GM21381 (cell line): ENCODE measurements at regions not wholly inside any gene's neighbourhood (a gene's known extent, or its start where the extent isn't known, plus 50 kb on each side); places are given as distances from the start of the nearest gene placed in this dataset.
"Not testable (repeated sequence)": the region's sequence is repeated elsewhere in the genome, so short reads cannot be mapped to it uniquely, and the experiment has no call there.

Experiments
- ATAC-seq: cut with Tn5 transposase; IDR thresholded peaks from one replicate; pipeline ENCODE4 v1.9.1; 2021; ENCODE audit warnings: mild to moderate bottlenecking, moderate library complexity; ENCODE audit not compliant: unreplicated experiment

DNA sequence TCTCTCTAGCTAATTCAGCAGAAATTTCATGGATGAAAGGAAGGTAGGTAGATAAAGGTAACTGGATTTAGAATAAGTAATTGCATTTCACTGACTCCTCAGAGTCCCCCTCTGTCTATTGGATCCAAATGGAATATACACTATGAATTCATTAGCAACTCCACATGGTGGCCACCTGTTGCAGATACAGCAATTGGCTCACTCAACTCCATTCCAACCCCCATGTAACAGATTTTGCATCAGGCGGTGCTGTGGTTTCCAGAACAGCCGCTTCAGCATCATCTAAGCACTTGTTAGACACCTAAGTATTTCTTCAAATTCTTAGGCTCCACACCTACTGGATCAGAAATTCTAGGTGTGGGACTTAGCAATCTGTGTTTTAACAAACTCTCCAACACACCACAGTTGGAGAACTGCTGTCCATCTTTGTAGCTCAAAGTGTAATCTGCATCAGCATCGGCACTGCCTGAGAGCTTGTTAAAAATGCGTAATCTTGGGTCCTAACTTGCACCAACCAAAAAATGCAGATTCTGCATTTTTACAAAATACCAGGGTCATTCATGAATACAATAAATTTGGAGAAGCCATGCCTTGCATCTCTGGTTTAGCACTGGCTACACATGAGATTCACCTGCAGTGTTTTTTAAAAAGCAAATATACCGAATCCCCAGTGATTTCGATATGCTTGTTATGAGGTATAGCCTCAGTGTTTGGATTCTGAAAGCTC is 413.8 kb upstream of the CD180 start:
- no peak for ATAC-seq

DNA sequence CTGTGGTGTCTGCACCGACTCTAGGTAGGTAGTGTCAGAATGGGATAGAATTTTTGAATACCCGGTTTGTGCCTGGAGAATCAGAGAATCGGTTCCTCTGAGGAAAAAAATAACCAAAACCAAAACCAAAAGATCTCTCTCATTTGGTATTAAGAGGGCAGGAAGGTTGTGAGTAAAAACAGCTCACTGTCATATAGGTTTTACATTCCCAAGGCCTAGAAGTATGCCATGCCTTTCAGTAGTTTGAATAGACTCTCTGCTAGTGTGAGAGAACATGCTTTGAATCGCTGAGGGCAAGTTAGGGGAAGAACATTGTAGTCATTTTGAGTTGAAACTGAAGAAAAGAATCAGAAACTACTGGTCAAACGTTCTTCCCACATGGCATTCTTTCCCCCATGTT is 411.4 kb upstream of the CD180 start:
- ATAC-seq: no peak

DNA sequence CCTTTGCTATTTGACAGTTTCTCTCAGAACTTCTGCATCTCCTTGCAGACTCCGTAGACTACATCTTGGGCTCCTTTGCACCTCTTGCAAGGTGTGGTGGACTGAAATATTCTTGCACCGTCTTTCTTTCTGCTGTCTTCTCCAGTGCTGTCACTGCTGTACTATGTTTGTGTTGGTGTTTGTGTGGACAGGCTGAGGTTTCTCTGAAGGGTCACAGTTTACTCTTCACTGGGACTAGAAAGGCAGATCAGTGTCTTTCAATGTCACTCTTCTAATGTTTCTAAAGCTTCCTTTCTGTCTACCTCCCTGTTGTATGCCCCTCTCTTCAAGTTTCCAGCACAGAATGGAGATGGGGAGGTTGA is 410.0 kb upstream of the CD180 start:
- ATAC-seq: no peak

DNA sequence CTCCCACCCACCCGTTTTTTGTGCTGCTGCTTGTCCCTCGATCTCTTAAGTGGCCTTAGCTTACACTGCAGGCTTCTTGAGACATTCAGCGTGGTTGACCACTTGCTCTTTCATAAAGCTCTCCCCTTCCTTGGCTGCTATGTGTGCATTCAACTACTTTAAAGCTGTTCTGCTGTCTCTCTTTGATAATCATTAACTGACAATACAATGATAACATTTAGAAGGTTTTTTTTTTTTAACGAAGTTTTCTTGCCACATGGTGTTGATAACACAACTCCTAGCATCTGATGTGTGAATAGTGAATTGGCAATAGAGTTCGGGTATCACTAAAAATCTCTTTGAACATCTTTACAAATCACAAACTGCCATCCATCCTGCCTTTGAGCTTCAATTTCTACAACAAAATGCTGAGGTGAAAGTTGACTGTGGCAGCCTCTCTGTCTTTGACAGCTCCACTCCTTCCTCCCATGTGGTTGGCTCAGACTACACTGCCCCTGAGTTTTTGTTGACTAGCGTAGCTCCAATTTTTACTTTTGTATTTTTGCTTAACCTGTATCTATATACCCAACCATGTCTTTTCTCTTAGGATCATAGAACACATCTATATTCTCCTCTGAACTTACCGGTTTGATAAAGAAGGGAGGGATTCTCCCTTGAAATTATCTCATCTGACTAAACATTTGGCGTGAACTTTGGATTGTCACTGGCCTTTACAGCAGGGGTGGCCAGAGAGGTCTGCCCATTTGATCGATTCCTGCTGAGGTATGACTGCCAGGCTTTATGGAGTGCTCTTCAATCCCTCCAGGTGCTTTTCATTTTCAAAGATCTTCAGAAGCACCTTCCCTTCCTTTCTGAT is 409.4 kb upstream of the CD180 start:
- no peak for ATAC-seq

DNA sequence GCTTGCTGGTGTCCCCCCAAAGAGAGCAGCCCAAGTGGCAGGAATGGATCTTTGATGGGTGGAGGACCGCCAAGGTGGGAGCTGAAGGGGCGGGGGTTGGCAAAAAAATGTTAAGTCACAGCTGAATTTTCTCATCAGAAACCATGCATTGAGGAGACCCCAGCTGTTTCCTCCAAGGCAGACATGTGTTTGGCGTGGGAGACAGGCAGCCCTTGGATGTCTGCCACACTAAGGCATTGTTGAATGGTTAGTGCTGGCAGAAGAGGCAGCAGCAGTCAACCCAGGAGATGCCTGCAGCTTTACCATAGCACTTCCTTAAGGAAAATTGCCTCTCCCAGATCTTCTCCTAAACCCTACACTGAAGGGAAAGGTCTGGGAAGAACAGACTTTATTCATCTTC is 394.9 kb upstream of the CD180 start:
- no peak for ATAC-seq

DNA sequence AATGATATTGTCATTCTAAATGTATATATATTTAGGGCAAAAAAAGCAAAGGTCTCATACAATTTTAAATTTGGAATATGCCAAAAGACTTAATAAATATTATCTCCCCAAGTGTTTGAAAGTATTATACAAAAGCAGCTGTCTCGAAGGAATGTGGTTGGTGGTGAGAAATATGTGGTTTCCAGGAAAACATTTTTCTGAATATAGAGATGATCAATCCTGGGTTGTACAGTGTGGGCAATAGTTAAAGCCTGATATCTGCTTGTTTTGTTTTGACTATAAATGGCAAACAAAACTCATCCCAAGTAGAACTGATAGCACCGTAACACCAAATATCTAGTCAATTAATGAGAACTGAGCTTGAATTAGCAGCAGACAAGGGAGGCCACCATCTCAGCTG is 391.8 kb upstream of the CD180 start:
- no peak for ATAC-seq

DNA sequence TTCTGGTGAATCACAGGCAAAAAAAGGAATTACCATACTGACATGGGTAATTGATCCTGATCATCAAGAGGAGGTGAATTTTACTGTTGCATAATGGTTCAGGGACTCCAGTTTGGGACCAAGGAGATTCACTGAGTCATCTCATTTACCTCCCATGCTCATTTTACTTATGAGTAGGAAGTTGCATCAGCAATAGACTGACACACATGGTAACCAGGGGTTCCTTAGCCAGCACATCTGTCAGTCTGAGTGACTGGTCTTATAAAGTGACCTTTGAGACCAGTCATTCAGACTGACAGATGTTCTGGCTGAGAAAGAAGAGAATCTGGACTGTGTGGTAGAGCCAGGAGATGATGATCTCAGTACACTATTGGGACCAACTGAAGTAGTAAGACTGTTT is 384.6 kb upstream of the CD180 start:
- no peak for ATAC-seq

DNA sequence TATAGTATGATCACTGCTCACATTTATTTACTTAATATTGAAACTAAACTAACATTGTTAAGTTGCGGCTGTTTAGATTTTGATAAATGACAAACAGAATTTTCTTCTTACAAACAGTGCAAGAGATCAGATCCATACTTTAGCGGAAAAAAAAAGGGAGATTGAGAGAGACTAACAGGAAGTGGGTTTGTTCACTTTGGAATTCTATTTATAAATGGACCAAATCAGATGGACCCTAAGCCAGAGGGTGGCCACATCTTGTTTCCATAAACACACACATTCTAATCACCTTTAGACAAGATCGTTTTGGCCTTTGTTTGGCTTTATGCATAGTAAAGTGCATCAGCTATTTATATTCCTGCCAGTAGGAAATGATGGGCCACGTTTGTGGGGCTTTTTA is 381.4 kb upstream of the CD180 start:
- no peak for ATAC-seq

DNA sequence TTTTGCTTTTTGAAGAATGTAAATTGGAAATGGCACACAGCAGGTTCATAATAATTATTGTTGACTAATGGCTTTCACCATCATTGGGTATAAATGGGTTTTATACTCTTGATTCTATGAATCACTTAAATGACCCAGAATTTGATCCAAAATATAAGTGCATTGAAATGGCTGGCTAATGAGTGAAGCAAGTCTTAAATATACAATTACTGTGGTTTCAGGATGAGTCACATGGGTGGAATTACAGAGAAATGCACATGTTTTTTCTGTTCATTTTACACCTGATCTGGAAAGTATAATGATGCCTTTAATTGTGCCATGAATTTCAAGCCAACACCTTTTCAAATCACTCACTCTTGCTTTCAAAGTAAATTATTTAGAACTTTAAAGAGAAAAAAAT is 380.8 kb upstream of the CD180 start:
- ATAC-seq: no peak

DNA sequence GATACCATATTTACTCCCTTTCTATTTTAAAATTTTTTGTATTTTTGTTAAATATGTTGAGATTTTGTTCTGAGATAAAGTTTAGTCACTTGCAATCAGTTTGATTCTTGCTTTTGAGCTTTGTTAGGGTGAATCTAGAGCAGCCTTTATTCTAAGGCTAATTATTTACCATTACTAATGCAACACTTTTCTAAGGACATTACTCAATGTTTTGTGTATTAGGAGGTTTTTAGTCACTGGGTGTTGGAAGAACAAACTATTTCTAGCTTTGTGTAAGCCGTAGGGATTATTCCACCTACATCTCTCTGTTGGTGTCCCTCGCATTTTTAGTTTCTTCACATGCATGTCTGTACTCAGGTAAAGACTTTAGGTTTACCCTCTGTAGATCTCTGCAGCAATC is 379.5 kb upstream of the CD180 start:
- no peak for ATAC-seq

DNA sequence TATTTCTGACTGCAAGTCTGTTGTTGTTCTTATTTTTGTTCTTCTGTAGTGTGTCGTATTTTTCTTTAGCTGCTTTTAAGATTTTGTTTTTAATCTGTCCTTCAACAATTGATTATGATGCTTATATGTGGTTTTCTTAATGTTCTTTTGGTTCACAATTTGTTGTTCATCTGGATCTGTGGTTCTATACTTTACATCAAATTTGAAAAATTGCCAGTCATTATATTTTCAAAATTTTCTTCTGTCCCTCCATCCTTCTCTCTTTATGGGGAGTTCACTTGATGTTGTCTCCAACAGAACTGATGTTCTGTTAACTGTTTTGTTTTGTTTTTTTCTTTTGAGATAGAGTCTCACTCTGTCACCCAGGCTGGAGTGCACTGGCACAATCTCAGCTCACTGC is 378.5 kb upstream of the CD180 start:
- no peak for ATAC-seq

DNA sequence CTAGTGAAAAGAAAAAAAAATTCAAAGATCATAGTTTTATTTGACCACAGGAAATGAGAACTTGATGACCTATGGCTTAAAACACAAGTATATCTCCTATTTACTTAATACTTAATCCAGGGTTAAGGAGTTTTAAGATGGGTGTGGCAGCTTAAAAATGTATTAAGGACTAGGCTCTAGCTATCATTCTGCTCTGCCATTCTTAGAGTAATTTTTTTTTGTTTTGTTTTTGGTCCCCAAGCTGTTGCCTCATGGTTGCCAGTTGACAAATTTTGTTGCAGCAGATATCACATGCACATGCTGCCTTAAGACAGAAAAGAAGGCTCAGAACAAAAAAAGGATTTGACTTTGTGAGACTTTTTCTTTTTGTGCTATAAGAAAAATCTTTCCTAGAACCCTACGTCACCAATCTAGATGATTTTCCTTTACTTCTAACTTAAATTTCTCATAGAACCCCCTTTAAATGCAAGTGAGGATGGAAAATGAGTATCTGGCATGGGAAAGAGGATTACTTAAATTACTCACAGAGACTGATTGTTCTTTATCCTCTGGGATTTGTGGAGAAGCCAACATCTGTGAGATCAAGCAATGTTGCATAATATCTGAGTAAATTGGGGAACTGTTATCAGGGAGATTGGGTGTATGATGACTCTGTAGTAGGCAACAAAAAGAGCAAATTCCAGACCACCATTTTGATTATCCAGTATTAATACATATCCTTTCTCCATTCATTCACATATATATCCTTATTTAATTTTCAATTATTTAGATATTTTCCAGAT is 364.7 kb upstream of the CD180 start:
- ATAC-seq: no peak

DNA sequence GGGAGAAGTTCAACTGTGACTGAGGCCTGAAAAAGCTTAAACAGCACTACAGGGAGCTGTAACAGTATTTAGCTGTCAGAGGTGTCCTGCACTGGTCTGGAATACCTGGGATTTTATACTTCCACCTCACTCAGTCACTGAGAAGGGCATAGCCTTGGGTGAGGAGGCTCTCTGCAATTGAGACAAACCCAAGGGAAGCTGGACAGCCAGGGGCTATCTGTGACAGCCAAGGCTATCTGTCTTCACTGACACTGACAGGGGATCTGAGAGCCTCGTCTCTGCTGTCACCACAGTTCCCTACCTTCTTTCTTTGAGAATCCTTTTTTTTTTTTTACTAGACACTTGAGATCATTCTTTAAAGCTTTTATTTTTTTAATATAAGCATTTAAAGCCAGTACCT is 356.2 kb upstream of the CD180 start:
- ATAC-seq: no peak

DNA sequence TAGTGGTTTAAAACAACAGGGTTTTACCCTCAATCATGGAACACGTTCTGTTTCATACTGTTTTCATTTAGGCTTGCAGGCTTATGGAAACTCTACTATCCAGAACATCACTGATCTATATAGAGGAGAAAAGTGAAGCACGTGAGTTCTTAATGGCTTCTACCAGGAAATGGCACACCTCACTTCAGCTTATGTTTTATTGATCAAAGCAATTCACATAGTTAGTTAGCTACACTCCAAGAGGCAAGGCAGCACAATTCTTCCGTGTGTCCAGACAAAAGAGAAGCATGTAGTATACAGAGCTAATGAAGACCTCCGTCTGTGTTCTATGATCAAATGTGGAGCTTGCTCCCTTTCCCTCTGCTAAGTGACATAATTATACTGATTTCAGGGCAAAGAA is 353.3 kb upstream of the CD180 start:
- ATAC-seq: no peak

DNA sequence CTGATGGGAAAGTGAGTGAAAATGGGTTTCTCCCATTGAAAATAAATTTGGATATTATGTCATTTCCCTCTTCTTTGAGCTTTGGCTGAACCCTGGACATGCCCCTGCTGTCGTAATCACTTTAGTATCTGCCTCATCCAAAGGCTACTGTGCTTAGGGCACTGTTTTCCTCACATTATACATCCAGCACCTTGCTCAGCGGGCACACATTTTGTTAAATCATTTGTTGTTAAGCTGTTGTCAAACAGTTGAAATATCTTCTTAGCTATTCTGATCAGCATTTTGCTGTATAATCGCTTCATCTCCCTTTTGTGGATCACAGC is 352.7 kb upstream of the CD180 start:
- ATAC-seq: no peak

DNA sequence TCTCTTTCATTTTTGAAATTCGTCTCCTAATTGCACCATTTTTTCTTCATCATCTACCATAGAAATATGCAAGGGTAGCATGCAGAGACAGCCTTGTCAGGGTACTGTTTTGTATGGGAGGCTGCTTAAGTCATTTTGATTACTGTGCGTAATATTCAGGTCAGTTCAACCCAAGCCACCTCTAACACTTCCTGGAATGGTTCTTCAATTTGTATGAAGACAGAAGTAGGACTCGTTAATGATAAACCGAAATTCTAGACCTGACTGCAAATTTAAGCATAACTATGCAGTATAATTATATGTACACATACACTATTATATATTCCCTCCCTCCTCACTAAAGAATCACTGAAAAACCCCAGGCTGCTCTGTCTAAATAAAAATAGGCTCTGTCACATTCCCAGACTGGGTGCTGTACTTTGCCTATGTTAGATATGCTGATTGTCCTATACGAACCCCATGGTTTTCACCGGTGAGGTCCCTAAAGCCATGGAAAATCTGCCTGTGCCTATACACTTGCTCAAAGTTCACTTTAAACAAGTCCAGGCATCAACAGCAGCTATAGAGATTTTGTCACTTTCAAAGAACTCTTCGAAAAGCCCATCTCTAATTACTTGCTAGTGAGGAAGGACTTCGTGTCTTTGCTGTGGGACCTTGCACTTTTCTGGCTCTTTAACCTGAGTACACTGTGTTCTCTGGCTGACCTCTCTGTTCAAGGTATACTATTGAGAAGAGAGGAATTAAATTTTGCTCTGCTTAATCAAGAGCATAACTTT is 352.1 kb upstream of the CD180 start:
- no peak for ATAC-seq

DNA sequence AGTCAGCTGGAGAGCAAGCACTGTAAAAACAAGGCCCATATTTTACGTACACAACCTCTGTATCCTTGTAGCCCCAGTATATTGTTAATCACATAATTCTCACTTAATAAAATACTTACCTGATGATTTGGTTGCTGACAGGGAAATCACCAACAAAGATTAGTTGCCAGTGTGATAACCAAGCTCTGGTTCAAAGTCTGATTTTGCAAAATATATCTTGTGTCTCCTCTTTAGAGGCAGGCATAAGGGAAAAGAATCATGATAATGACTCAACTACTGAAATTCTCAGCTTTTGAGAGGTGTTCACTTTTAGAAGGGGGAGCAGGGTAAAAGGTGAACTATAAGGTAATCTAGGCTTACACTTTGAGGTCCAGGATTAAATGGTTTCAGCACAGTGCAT is 351.1 kb upstream of the CD180 start:
- no peak for ATAC-seq

DNA sequence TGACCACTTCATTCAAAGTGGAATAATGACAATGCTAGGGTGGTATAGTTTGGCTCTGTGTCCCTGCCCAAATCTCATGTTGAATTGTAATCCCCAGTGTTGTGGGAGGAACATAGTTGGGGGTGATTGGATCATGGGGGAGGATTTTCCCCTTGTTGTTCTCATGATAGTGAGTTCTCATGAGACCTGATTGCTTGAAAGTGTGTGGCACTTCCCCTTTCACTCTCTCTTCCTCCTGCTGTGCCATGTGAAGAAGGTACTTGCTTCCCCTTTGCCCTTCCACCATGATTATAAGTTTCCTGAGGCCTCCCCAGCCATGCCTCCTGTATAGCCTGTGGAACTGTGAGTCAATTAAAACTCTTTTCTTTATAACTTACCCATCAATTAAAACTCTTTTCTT is 348.3 kb upstream of the CD180 start:
- not testable (repeated sequence) for ATAC-seq

DNA sequence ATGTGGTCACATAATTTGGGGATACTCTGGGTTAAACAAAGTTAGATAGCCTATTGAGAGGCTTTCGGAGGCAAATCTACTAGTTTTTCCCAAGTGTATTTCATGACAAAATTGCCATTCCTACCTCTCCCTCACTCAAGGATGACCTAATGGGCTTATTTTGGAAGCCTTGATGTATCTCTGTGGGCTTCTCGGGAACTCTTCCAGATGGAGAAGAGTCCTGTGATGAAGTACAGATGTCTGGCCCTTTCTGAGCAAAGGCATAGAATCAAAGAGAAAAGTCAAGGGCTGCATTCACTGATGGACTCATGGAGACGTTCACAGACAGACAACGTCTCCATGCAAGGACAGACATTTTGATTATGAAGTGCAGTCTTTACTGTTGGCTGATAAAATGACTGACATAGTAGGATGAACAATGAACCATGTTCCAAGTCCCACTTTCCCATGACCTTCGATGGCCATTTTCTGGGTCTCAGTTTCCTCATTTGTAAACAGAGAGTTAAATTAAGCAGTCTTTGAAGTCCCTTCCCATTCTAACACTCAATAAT is 347.2 kb upstream of the CD180 start:
- ATAC-seq: no peak

DNA sequence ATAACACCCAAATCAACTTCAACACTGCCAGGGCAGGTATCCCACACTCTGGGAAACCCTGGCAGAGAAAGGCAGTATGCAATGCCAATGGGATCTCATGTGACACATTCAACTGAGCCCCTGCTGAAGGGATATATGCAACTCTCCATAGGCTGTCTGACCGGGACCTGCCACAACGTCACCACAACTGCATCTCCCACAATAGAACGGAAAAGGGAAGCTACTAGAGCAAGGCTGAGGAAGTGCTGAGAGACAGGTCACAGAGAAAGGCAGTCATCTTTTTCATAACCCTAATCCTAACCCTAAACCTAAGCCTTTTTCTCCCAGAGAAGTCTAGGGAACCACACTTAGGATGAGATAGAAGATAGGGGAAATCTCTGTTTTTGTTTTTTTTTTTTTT is 345.9 kb upstream of the CD180 start:
- ATAC-seq: no peak

DNA sequence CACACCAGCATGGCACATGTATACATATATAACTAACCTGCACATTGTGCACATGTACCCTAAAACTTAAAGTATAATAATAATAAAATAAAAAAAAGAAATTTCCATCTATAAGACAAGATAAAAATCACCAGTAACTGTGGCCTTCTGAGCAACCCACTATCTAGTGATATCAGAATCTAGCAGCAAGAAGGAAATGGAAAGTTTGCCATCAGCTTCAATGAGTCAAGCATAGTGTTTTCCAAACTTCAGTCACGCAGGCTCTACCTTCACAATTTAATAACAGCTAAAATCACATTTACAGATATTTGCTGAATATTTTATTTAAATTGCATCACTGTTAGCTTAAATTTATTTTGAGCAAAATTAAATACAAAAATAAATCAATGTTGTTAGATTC is 345.3 kb upstream of the CD180 start:
- no peak for ATAC-seq
